ENCODE measurements at regions not wholly inside any gene's neighbourhood (a gene's known extent, or its start where the extent isn't known, plus 50 kb on each side); places are given as distances from the start of the nearest gene placed in this dataset.
"Not testable (repeated sequence)": the region's sequence is repeated elsewhere in the genome, so short reads cannot be mapped to it uniquely, and the experiment has no call there.

DNA sequence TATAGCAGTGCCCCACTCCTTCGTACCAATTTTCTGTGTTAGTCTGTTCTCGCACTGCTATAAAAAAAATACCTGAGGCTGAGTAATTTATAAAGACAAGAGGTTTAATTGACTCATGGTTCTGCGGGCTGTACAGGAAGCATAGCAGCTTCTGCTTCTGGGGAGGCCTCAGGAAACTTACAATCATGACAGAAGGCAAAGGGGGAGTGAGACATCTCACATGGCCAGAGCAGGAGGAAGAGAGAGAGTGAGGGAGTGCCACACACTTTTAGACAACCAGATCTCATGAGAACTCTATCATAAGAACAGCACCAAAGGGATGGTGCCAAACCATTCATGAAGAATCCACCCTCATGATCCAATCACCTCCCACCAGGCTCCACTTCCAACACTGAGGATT lies 133.8 kb upstream of the USP9X start:
- DNase-seq = not testable (repeated sequence)

DNA sequence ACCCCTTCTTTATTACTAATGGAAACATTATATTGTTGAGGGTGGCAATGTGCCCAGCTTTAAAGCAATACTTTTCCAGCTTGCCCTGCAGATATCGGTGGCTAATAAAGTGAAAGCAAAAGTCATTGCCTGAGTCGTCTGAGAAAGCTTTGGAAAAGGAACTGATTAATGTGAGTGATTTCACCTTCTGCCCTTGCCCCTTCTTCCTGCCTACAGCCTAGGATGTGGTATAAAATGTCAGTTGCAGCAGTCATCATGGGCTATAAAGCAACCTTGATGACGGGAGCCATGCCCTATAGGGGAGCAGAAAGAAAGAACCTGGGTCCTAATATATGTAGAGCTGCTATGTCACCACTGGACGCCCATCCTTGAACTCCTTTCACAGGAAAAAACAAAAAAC lies 132.4 kb upstream of the USP9X start:
- no peak for DNase-seq

- DNase-seq = no peak
Observed at GRCh38 chrX:40953369-40953768, 131.9 kb upstream of the USP9X start.

GRCh38 chrX:40960041-40960440 lies 125.2 kb upstream of the USP9X start:
- DNase-seq = no peak

DNA sequence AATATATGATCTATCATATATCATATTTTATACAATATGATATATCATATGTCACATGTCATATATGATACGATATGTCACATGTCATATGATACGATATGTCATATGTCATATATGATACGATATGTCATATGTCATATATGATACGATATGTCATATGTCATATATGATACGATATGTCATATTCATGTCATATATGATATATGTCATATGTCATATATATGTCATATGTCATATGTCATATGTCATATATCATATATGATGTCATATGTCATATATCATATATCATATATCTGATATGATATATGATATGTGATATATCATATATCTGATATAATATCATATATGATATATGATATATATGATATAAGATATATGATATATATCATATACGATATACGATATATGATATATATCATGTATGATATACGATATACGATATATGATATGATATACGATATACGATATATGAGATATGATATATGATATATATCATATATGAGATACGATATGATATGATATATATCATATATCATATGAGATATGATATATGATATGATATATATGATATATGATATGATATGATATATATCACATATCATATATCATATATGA lies 122.3 kb upstream of the USP9X start:
- DNase-seq = no peak

GRCh38 chrX:40964008-40964407 lies 121.2 kb upstream of the USP9X start:
- no peak for DNase-seq

DNA sequence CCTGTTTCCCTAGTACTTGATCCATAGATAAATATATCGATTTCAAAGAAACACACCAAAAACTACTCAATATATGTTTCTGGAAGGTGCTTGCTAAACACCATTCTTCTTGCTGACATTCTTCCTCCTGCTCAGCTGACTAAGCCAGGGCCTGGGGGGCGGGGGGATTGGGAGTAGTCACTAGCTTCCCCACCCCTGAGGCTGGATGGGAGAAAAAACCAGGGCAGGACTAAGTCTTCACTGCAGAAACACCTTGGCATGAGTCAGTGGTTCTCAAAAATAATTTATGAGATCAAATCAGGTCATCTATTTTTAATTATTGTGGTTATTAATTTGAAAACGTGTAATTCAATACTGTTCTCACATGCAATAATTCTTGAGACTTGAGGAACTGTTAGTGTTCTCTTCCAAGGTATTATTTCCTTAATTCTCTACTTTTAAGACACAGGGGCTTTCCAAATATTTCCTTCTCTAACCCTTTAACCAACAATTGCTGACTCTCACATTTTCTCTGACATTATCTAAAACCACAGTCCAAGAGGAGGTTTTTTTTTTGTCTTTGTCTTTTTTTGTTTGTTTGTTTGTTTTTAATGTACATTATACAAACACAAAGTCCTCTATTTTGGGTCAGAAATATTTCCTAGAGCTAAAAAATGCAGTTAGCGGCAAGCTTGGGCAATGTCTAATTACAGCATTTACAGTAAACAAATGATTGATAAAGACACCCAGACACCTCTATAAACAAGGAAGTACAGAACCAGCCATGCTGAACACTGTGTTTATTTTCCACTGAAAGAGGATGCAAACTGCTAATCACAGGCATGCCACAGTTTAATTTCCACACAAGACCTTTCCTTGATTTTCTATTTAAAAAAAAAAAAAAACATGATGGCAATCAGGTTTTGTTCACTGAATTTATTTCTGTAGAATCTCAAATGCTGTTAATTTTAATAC lies 120.3 kb upstream of the USP9X start:
- DNase-seq = no peak

GRCh38 chrX:40966213-40966820 lies 118.9 kb upstream of the USP9X start:
- DNase-seq = no peak

DNA sequence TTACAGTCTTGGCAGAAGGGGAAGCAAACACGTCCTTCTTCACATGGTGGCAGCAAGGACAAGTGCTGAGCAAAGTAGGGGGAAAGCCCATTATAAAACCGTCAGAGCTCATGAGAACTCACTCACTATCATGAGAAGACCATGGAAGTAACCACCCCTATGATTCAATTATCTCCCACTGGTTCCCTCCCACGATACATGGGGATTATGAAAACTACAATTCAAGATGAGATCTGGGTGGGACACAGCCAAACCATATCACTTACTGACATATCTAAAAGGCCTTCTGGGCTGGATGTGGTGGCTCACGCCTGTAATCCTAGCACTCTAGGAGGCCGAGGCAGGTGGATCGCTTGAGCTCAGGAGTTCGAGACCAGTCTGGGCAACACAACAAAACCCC lies 117.1 kb upstream of the USP9X start:
- DNase-seq = no peak

DNA sequence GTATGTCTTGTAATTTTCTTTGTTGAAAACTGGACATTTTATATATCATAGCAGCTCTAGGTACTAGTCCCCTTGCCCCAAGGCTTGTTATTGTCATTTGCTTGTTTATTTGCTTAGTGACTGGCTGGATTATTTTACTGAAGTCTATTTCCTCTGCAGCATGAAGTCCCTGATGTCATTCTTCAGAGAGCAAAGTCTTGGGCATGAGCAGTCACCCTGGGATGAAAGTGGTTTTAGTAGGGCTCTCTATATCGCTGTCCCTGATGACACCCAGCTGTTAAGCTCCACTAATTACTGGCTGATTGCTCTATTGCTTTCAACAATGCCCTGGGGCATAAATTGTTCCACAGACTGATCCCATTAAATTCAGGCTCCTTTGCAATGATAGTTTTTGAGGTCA lies 113.5 kb upstream of the USP9X start:
- no peak for DNase-seq

DNA sequence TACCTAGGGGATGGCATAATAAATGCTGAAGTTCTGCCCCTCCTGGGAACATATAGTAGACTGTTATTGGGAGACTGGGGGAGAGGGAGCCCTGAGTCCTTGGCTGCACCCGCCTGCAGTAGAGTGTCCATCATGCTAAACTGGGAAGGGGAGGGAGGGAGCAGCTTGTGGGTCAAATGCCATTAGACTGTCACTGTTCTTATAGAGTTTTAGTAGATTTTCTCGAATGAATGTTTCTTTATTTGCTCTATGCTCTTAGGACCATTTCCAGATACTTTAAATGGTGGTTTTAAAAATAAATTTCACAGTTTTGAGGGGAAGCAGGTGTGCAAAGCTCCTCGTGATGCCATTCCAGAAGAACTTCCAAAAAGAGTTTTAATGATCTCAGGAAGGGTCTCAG lies 111.6 kb upstream of the USP9X start:
- no peak for DNase-seq

GRCh38 chrX:40975951-40976350 lies 109.3 kb upstream of the USP9X start:
- DNase-seq = no peak

GRCh38 chrX:40976981-40977380 lies 108.3 kb upstream of the USP9X start:
- DNase-seq = no peak

GRCh38 chrX:40984962-40985361 lies 100.3 kb upstream of the USP9X start:
- DNase-seq = no peak

DNA sequence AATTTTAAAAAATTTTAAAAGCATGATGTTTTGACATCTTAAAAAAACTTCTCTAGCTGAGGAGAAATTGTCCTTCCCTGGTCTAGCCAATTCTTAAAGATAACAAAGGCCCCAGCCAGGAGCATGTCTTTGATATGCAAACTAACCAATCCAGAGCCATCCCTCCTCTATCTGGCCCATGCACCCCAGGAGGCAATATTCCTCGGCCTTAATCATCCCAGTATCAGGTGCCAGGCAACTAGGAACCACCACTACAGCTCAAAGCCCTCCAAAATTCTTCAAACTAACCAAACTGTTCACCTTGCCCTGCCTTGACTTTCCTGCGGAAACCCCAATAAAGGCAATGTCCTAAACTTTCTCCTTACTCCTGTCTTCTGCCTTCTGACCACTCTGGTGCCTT lies 97.8 kb upstream of the USP9X start:
- DNase-seq = no peak

- DNase-seq = no peak
Observed at GRCh38 chrX:40988100-40988499, 97.1 kb upstream of the USP9X start.

DNA sequence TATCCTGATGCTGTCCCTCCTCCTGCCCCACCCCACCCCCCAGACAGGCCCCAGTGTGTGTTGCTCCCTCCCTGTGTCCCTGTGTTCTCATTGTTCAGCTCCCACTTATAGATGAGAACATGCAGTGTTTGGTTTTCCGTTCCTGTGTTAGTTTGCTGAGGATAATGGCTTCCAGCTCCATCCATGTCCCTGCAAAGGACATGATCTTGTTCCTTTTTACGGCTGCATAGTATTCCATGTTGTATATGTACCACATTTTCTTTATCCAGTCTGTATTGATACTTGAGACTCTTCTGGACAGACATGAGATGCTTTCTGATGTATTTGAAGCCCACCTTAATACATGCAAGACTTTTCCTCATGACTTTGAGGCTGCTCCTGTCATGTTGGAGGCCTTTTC lies 91.8 kb upstream of the USP9X start:
- DNase-seq = not testable (repeated sequence)

DNA sequence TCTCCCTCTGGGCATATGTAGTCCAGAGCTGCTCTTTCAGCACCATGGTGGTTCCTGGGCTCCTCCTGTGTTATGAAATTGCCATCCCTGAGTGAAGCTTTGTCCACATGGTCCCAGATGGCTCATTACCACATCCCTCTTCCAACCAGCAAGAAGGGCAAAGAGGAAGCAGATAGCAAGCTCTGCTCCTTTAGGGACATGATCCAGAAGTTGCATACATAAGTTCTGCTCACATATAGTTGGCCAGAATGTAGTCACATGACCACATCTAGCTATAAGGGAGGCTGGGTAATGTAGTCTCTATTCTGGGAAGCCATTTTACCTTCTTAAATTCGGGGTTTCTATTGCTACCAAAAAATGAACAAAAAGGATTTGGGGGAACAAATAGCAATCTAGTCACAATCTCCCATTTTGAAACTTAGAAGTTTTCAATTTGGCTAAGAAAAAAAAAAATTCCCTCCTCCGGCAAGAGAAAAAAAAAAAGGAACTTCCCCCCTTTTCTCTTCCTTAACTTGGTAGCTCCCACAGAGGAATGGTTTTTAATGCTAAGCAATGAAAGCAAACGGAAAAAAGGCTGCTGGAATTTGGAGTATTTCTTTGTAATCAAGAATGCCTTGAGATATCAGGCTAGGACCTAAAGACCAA lies 88.2 kb upstream of the USP9X start:
- peak; percentile 39 for DNase-seq

- DNase-seq = no peak
Observed at GRCh38 chrX:40998123-40998522, 87.1 kb upstream of the USP9X start.

- no peak for DNase-seq
Observed at GRCh38 chrX:41001327-41001726, 83.9 kb upstream of the USP9X start.

GRCh38 chrX:41002026-41002425 lies 83.2 kb upstream of the USP9X start:
- DNase-seq = no peak

GRCh38 chrX:41003506-41004270 lies 81.6 kb upstream of the USP9X start:
- DNase-seq = no peak
